PC-9 (cell line): ENCODE measurements at regions not wholly inside any gene's neighbourhood (a gene's known extent, or its start where the extent isn't known, plus 50 kb on each side); places are given as distances from the start of the nearest gene placed in this dataset.

Experiments
- BruUV-seq: library from RNA; stranded (reverse); fragments of 400-500 nt; replicated peaks from 2 replicates; lab custom pipeline; 2021; lab: Mats Ljungman, UMichigan
- CTCF ChIA-PET: fragments of 300-600 bp; sonication (Branson Sonifier 250); formaldehyde crosslinking; loops from one replicate; lab custom pipeline; 2022; ENCODE audit warnings: antibody characterized with exemption; lab: Charles Lee
- POLR2A ChIA-PET: fragments of 300-600 bp; sonication (Branson Sonifier 250); formaldehyde crosslinking; loops from one replicate; lab custom pipeline; 2022; ENCODE audit warnings: antibody characterized with exemption; ENCODE audit not compliant: unreplicated experiment; lab: Charles Lee
- DNase-seq, 2 experiments: peaks; one replicate each; pipeline versions ENCODE4 v3.0.0 to v3.0.0-alpha.2; 2015 to 2022; ENCODE audit warnings: mixed read lengths in 1 of 2
- H2AFZ ChIP-seq: fragments of 200-600 bp; sonication (generic); 2 replicates; pipeline ENCODE4 v1.8.1; 2017; ENCODE audit warnings: antibody characterized with exemption
- H3F3A ChIP-seq: fragments of 200-600 bp; sonication (generic); 2 replicates; pipeline ENCODE4 v1.8.1; 2017; ENCODE audit warnings: antibody characterized with exemption, mild to moderate bottlenecking, low read depth; ENCODE audit not compliant: insufficient read depth
- H3K27ac ChIP-seq: fragments of 200-600 bp; sonication (generic); 2 replicates; pipeline ENCODE4 v1.6.1; 2016; ENCODE audit warnings: mixed run types
- H3K27me3 ChIP-seq: fragments of 200-600 bp; sonication (generic); 2 replicates; pipeline ENCODE4 v1.6.1; 2016; ENCODE audit warnings: low read depth, mixed run types; ENCODE audit not compliant: insufficient read depth
- H3K36me3 ChIP-seq: fragments of 200-600 bp; sonication (generic); 2 replicates; pipeline ENCODE4 v1.6.1; 2016; ENCODE audit warnings: low read depth, mixed run types
- H3K4me1 ChIP-seq: fragments of 200-600 bp; sonication (generic); replicated peaks from 2 replicates; pipeline ENCODE4 v1.6.1; 2016; ENCODE audit warnings: mixed run types; ENCODE audit not compliant: insufficient read depth
- H3K4me2 ChIP-seq: fragments of 200-600 bp; sonication (generic); 2 replicates; pipeline ENCODE4 v1.6.1; 2017; ENCODE audit warnings: mixed run types
- H3K4me3 ChIP-seq: fragments of 200-600 bp; sonication (generic); 2 replicates; pipeline ENCODE4 v1.6.1; 2016; ENCODE audit warnings: mixed run types
- H3K79me2 ChIP-seq: fragments of 200-600 bp; sonication (generic); 2 replicates; pipeline ENCODE4 v1.6.1; 2017; ENCODE audit warnings: low read depth, mixed run types
- H3K9me2 ChIP-seq: fragments of 200-600 bp; sonication (generic); 2 replicates; pipeline ENCODE4 v1.8.1; 2017; ENCODE audit warnings: mild to moderate bottlenecking; ENCODE audit not compliant: insufficient read depth
- H3K9me3 ChIP-seq: fragments of 200-600 bp; sonication (generic); 2 replicates; pipeline ENCODE4 v1.8.1; 2016; ENCODE audit warnings: low read depth; ENCODE audit not compliant: insufficient read depth
- H4K20me1 ChIP-seq: fragments of 200-600 bp; sonication (generic); 2 replicates; pipeline ENCODE4 v1.8.1; 2017; ENCODE audit not compliant: insufficient read depth
- EZH2 ChIP-seq: fragments of 200-600 bp; sonication (generic); IDR thresholded peaks from 2 replicates; pipeline ENCODE4 v1.8.0; 2017; ENCODE audit warnings: antibody characterized with exemption, low read depth
- intact Hi-C: fragments of 100-400 bp; cut with micrococcal nuclease; formaldehyde crosslinking; loops from one replicate; pipeline ENCODE4 v1.10.0; 2022; ENCODE audit not compliant: unreplicated experiment
- TF ChIP-seq, protein P1 (sequence below): fragments of 200-600 bp; sonication (generic); conservative IDR thresholded peaks from 2 replicates; pipeline ENCODE4 v1.6.1; 2017; ENCODE audit warnings: mixed run types, antibody characterized with exemption, mild to moderate bottlenecking, moderate library complexity

DNA sequence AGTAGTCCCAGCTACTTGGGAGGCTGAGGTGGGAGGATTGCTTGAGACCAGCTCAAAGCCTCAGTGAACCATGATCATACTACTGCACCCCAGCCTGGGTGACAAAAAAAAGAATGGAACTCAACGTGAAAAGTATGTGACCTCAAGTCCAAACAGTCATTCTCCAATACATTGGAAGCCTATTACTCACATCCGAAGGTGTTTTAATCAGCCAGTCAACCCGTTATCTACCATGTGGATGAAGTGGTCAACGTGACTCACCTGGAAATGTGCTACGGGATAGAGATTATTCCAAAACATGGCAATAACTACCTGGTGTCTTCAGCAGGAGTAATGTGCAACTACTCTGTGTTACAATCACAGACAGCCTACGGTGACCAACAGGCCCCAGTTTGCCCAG is 85.8 kb upstream of the TOP1 start:
- H3K4me1 ChIP-seq: no peaks in the 10 kb centered on the region
- peaks cover 20% of the 10 kb centered on the region for H3K27me3 ChIP-seq
- H3K27ac ChIP-seq: no peak overlapping the region
- H3F3A ChIP-seq: no peaks in the 10 kb centered on the region
- H3K9me3 ChIP-seq: no peaks in the 10 kb centered on the region
- no peaks in the 10 kb centered on the region for H3K79me2 ChIP-seq
- no peaks in the 10 kb centered on the region for H3K36me3 ChIP-seq
- H3K9me2 ChIP-seq: no peaks in the 10 kb centered on the region
- no TSS peak for BruUV-seq
- CTCF ChIA-PET: no interaction called here
- no peak overlapping the region for H3K4me2 ChIP-seq
- intact Hi-C loops: no loop called here
- H3K4me3 ChIP-seq: no peak overlapping the region
- POLR2A ChIA-PET: no interaction called here
- no peak overlapping the region for H2AFZ ChIP-seq
- H4K20me1 ChIP-seq: no peaks in the 10 kb centered on the region
- DNase-seq: peak in 1 of 2 experiments; percentile 42
- TF ChIP-seq EZH2: no peak
- TF ChIP-seq, protein P1, sequence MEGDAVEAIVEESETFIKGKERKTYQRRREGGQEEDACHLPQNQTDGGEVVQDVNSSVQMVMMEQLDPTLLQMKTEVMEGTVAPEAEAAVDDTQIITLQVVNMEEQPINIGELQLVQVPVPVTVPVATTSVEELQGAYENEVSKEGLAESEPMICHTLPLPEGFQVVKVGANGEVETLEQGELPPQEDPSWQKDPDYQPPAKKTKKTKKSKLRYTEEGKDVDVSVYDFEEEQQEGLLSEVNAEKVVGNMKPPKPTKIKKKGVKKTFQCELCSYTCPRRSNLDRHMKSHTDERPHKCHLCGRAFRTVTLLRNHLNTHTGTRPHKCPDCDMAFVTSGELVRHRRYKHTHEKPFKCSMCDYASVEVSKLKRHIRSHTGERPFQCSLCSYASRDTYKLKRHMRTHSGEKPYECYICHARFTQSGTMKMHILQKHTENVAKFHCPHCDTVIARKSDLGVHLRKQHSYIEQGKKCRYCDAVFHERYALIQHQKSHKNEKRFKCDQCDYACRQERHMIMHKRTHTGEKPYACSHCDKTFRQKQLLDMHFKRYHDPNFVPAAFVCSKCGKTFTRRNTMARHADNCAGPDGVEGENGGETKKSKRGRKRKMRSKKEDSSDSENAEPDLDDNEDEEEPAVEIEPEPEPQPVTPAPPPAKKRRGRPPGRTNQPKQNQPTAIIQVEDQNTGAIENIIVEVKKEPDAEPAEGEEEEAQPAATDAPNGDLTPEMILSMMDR: no peak

DNA sequence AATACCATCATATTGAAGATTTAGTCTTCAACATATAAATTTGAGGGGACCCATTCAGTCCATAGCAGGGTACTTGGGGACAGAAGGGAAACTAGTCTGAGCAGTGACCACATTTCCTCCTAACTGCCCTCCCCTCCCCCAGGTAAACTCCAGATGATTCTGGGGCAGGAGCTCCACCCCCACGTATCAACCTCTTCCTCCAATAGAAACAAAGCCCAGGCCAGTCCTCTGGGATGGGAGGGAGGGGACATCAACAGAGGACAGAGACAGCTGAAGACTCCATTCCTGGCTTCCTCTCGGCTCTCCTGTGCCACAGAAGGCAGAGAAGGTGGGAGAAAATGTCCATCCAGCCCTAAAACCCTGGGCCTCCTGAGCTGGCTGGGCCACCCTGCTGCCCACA is 85.0 kb upstream of the TOP1 start:
- Histone ChIP-seq H2AFZ (no peak overlapping the region), H3K9me3 (no peaks in the 10 kb centered on the region), H3K79me2 (no peaks in the 10 kb centered on the region), H3K27ac (no peak overlapping the region), H3F3A (no peaks in the 10 kb centered on the region), H4K20me1 (no peaks in the 10 kb centered on the region), H3K4me1 (peaks cover 8% of the 10 kb centered on the region), H3K4me2 (no peak overlapping the region), H3K4me3 (no peak overlapping the region), H3K36me3 (no peaks in the 10 kb centered on the region), H3K9me2 (no peaks in the 10 kb centered on the region), H3K27me3 (peaks cover 21% of the 10 kb centered on the region)
- intact Hi-C loops: no loop called here
- DNase-seq: no peak
- ChIA-PET POLR2A (no interaction called here), CTCF (no interaction called here)
- no TSS peak for BruUV-seq
- TF ChIP-seq, protein P1: no peak
- TF ChIP-seq EZH2: no peak

DNA sequence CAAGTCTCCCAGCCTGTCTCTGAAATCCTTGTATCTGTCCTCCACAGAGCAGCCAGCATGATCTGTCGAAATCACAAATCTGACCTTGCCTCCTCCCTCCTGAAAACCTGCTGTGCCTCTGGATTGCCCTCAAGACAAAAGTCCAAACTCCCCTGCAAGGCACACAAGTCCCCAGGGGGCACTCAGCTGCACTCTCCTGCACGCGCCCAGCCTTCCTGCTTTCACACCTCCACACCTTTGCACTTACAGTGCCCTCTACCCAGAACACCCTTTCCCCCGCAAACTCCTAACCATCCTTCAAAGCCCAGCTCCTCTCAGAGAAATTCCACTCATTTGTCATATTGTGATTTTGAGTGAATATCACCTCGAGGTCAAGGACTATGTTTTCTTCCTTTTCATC is 83.4 kb upstream of the TOP1 start:
- H3K4me3 ChIP-seq: no peak overlapping the region
- CTCF ChIA-PET: interaction anchor here (1.7 kb wide), 1 partner anchor 204 kb away, joined by 5 read pairs; no protein-coding TSS in a partner anchor
- no peaks in the 10 kb centered on the region for H3K36me3 ChIP-seq
- no peaks in the 10 kb centered on the region for H3K9me3 ChIP-seq
- H4K20me1 ChIP-seq: no peaks in the 10 kb centered on the region
- H3K27ac ChIP-seq: no peak overlapping the region
- H2AFZ ChIP-seq: no peak overlapping the region
- intact Hi-C loops: no loop called here
- no peak for TF ChIP-seq EZH2
- TF ChIP-seq, protein P1: no peak
- peaks cover 17% of the 10 kb centered on the region for H3K27me3 ChIP-seq
- no peak overlapping the region for H3K4me2 ChIP-seq
- no peaks in the 10 kb centered on the region for H3K79me2 ChIP-seq
- H3F3A ChIP-seq: no peaks in the 10 kb centered on the region
- POLR2A ChIA-PET: no interaction called here
- H3K9me2 ChIP-seq: no peaks in the 10 kb centered on the region
- peak in 1 of 2 experiments; percentile 17 for DNase-seq
- H3K4me1 ChIP-seq: peaks cover 14% of the 10 kb centered on the region
- BruUV-seq: no TSS peak
